ENCODE measurements at regions not wholly inside any gene's neighbourhood (a gene's known extent, or its start where the extent isn't known, plus 50 kb on each side); places are given as distances from the start of the nearest gene placed in this dataset.

DNA sequence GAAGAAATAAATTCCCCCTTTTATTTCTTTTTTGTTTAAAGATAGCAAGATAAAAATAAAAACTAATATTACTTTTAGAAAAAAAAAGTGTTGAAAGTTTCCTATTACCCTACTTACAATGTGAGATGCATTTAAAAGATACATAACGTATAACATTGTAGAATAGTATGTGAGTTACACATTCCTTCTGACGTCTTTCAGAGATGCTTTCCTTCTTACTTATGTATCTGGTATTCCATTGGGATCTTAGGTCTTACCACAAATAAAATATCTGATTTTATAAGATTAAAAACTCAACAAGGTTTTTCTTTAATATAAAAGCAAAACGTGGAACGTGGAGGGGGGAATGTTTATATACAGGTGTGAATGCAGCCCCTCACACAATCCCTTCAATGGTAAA, 147.2 kb upstream of the ETS2 start:
- TF ChIP-seq, protein P1, sequence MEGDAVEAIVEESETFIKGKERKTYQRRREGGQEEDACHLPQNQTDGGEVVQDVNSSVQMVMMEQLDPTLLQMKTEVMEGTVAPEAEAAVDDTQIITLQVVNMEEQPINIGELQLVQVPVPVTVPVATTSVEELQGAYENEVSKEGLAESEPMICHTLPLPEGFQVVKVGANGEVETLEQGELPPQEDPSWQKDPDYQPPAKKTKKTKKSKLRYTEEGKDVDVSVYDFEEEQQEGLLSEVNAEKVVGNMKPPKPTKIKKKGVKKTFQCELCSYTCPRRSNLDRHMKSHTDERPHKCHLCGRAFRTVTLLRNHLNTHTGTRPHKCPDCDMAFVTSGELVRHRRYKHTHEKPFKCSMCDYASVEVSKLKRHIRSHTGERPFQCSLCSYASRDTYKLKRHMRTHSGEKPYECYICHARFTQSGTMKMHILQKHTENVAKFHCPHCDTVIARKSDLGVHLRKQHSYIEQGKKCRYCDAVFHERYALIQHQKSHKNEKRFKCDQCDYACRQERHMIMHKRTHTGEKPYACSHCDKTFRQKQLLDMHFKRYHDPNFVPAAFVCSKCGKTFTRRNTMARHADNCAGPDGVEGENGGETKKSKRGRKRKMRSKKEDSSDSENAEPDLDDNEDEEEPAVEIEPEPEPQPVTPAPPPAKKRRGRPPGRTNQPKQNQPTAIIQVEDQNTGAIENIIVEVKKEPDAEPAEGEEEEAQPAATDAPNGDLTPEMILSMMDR (conservative IDR thresholded peaks at IDR 0.05): no peak
- no peak for TF ChIP-seq EZH2 (IDR thresholded peaks at IDR 0.05; ENCODE audit: low read depth)
